ENCODE measurements at regions not wholly inside any gene's neighbourhood (a gene's known extent, or its start where the extent isn't known, plus 50 kb on each side); places are given as distances from the start of the nearest gene placed in this dataset.

GRCh38 chr1:29579821-29580425, 343.6 kb downstream of the PTPRU start:
- no peak for TF ChIP-seq CTCF (IDR thresholded peaks at IDR 0.05; ENCODE audit: low read depth, low read length, missing input control)
- no peak for TF ChIP-seq TAF1 (conservative IDR thresholded peaks at IDR 0.05)
- TF ChIP-seq JUND (IDR thresholded peaks at IDR 0.05): no peak
- TF ChIP-seq RAD21 (IDR thresholded peaks at IDR 0.05): no peak
- no peak for TF ChIP-seq GABPA (IDR thresholded peaks at IDR 0.05 in 1 of 2, conservative IDR thresholded peaks at IDR 0.05 in 1 of 2)
- TF ChIP-seq, protein P1, sequence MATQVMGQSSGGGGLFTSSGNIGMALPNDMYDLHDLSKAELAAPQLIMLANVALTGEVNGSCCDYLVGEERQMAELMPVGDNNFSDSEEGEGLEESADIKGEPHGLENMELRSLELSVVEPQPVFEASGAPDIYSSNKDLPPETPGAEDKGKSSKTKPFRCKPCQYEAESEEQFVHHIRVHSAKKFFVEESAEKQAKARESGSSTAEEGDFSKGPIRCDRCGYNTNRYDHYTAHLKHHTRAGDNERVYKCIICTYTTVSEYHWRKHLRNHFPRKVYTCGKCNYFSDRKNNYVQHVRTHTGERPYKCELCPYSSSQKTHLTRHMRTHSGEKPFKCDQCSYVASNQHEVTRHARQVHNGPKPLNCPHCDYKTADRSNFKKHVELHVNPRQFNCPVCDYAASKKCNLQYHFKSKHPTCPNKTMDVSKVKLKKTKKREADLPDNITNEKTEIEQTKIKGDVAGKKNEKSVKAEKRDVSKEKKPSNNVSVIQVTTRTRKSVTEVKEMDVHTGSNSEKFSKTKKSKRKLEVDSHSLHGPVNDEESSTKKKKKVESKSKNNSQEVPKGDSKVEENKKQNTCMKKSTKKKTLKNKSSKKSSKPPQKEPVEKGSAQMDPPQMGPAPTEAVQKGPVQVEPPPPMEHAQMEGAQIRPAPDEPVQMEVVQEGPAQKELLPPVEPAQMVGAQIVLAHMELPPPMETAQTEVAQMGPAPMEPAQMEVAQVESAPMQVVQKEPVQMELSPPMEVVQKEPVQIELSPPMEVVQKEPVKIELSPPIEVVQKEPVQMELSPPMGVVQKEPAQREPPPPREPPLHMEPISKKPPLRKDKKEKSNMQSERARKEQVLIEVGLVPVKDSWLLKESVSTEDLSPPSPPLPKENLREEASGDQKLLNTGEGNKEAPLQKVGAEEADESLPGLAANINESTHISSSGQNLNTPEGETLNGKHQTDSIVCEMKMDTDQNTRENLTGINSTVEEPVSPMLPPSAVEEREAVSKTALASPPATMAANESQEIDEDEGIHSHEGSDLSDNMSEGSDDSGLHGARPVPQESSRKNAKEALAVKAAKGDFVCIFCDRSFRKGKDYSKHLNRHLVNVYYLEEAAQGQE (IDR thresholded peaks at IDR 0.05): no peak
- no peak for TF ChIP-seq YY1 (IDR thresholded peaks at IDR 0.05)
- TF ChIP-seq ATF3 (IDR thresholded peaks at IDR 0.05): no peak
